ENCODE measurements at regions not wholly inside any gene's neighbourhood (a gene's known extent, or its start where the extent isn't known, plus 50 kb on each side); places are given as distances from the start of the nearest gene placed in this dataset.

DNA sequence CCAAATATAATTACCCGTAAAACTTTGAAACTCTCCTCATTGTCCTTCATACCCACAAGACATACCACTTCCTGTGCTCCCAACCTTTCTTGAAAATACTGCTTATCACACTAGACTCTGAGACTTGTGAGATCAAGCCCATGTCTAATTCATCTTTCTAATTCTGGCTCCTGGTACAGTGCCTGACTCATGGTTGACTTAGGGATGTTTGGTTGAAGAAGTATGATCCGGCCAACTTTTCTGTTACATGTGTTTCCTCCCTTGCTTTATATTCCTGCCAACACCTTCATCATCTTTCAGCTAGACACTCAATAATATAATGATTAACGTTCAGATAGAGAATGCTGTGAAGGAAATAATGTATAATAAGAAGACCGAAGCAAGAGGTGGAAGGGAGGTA lies 58.2 kb downstream of the MEX3B start:
- Histone ChIP-seq H3K4me3 (no peak overlapping the region), H3K9me3 (peaks cover 0 to 10% (median 6%) of the 10 kb centered on the region in 12 donors), H3K36me3 (no peaks in the 10 kb centered on the region), H3K27ac (no peak overlapping the region), H3K27me3 (peaks cover 0 to 3% (median 0%) of the 10 kb centered on the region in 9 donors), H3K4me1 (no peaks in the 10 kb centered on the region)
- ATAC-seq (no peak), DNase-seq (no peak)
- intact Hi-C loops (cut with DNase I): no loop called here
- 69 to 81% (median 75%) methylated on average over 4 of the region's 4 CpGs for WGBS, 4 donors
- TF ChIP-seq, protein P1, sequence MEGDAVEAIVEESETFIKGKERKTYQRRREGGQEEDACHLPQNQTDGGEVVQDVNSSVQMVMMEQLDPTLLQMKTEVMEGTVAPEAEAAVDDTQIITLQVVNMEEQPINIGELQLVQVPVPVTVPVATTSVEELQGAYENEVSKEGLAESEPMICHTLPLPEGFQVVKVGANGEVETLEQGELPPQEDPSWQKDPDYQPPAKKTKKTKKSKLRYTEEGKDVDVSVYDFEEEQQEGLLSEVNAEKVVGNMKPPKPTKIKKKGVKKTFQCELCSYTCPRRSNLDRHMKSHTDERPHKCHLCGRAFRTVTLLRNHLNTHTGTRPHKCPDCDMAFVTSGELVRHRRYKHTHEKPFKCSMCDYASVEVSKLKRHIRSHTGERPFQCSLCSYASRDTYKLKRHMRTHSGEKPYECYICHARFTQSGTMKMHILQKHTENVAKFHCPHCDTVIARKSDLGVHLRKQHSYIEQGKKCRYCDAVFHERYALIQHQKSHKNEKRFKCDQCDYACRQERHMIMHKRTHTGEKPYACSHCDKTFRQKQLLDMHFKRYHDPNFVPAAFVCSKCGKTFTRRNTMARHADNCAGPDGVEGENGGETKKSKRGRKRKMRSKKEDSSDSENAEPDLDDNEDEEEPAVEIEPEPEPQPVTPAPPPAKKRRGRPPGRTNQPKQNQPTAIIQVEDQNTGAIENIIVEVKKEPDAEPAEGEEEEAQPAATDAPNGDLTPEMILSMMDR (IDR thresholded peaks at IDR 0.05): no peak
- TF ChIP-seq POLR2A (IDR thresholded peaks at IDR 0.05): no peak

DNA sequence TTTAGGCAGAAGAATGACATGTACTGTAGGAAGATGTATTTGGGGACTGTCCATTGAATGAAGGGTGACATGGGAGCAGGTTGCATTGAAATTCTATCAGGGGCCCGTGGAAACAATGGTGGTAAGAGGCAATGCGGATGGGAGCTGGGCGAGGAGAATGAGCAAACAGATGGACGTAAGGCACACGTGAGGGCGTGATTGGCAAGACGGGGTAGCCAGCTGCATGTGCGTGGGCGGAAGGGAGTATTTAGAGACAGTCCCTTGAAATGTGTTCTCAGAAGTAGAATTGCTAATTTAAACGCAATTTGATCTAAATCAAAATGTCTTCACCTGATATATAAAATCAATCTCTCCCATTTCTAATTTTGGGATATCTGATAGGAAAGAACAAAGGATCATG lies 62.3 kb downstream of the MEX3B start:
- no peaks in the 10 kb centered on the region for H3K36me3 ChIP-seq
- 90 to 91% (median 90%) methylated on average over 10 of the region's 10 CpGs for WGBS, 4 donors
- ATAC-seq: no peak
- no peak overlapping the region for H3K4me3 ChIP-seq
- no peak for DNase-seq
- H3K9me3 ChIP-seq: peaks cover 0 to 4% (median 0%) of the 10 kb centered on the region in 12 donors
- TF ChIP-seq POLR2A (IDR thresholded peaks at IDR 0.05): no peak
- TF ChIP-seq, protein P1 (IDR thresholded peaks at IDR 0.05): no peak
- H3K27ac ChIP-seq: no peak overlapping the region
- H3K4me1 ChIP-seq: peaks cover 0 to 3% (median 0%) of the 10 kb centered on the region in 12 donors
- intact Hi-C loops (cut with DNase I): no loop called here
- no peaks in the 10 kb centered on the region for H3K27me3 ChIP-seq

DNA sequence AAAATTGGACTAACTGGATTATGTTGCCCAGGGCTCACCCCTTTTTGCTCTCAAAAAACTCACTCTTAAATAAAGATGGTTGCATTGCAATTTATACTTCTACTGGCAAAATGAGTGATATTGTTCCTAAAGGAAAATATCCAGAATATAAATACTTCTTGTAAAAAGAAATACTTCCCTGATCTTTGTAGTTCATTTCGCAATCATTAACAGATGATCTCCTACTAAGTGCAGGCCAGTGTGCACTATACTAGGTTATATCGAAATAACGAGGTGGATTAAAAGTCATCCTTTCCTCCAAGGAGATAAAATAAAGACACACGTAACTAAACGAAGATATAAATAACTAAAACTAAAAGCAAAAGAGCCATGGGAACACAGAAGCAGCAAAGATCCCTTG lies 63.0 kb downstream of the MEX3B start:
- no peak overlapping the region for H3K27ac ChIP-seq
- no peaks in the 10 kb centered on the region for H3K27me3 ChIP-seq
- no peak for TF ChIP-seq POLR2A (IDR thresholded peaks at IDR 0.05)
- TF ChIP-seq, protein P1 (IDR thresholded peaks at IDR 0.05): no peak
- no peak overlapping the region for H3K4me3 ChIP-seq
- intact Hi-C loops (cut with DNase I): no loop called here
- WGBS, 4 donors: 92 to 93% (median 93%) methylated on average over 5 of the region's 5 CpGs
- no peak for ATAC-seq
- no peak for DNase-seq
- H3K4me1 ChIP-seq: peaks cover 0 to 3% (median 0%) of the 10 kb centered on the region in 12 donors
- no peaks in the 10 kb centered on the region for H3K36me3 ChIP-seq
- H3K9me3 ChIP-seq: peaks cover 0 to 11% (median 6%) of the 10 kb centered on the region in 12 donors

DNA sequence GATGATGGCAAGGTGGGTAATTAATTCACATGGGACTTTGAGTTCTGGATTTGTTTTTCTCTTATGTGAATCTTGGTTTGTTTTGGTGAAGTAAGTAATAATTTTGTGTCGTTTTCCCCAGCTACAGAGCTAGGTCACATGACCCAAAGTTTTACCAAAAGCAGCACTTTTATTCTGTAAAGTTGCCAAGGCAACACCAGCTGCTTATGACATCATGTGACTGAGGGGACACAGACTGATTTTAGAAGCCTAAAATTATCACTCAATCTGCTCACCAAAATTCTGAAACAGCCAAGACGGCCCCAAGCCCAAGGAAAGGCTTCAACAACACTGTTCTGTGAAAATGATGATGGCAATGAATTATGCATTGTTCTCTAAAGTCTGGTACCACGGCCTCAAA lies 63.9 kb downstream of the MEX3B start:
- Histone ChIP-seq H3K36me3 (no peaks in the 10 kb centered on the region), H3K27ac (no peak overlapping the region), H3K4me3 (no peak overlapping the region), H3K9me3 (peaks cover 0 to 20% (median 11%) of the 10 kb centered on the region in 12 donors), H3K4me1 (peaks cover 0 to 3% (median 0%) of the 10 kb centered on the region in 12 donors), H3K27me3 (no peaks in the 10 kb centered on the region)
- intact Hi-C loops (cut with DNase I): no loop called here
- TF ChIP-seq, protein P1 (IDR thresholded peaks at IDR 0.05): no peak
- no peak for TF ChIP-seq POLR2A (IDR thresholded peaks at IDR 0.05)
- WGBS, 4 donors: 46 to 54% (median 52%) methylated on average over 3 of the region's 3 CpGs
- DNase-seq: no peak
- ATAC-seq: no peak
